Activated CD8-positive, alpha-beta memory T cell treated with anti-CD3 and anti-CD28 coated beads, Interleukin-2, amount 10 ng/mL, durations not matched to agents 7 days and 5 days (primary cell): ENCODE measurements at regions not wholly inside any gene's neighbourhood (a gene's known extent, or its start where the extent isn't known, plus 50 kb on each side); places are given as distances from the start of the nearest gene placed in this dataset.

ENCODE experiments used
- ATAC-seq: fragments of 150-1000 bp; cut with Tn5 transposase; one replicate; pipeline ENCODE4 v1.10.0; 2021; ENCODE audit warnings: moderate library complexity
- CTCF ChIA-PET: fragments of 350-600 bp; sonication (Branson Sonifier 250); formaldehyde crosslinking; loops from one replicate; lab custom pipeline; 2021; ENCODE audit warnings: antibody characterized with exemption; lab: Charles Lee
- DNase-seq: peaks from one replicate; pipeline ENCODE4 v3.0.0-alpha.2; 2020
- H3K27ac Mint-ChIP-seq: one replicate; pipeline ENCODE4 v1.8.0; 2021; ENCODE audit warnings: mild to moderate bottlenecking, mixed read lengths
- H3K27me3 Mint-ChIP-seq: one replicate; pipeline ENCODE4 v1.8.0; 2021; ENCODE audit warnings: mixed read lengths
- H3K36me3 Mint-ChIP-seq: one replicate; pipeline ENCODE4 v1.8.0; 2021; ENCODE audit warnings: mild to moderate bottlenecking, mixed read lengths
- H3K4me1 Mint-ChIP-seq: one replicate; pipeline ENCODE4 v1.8.0; 2021; ENCODE audit warnings: mixed read lengths
- H3K4me3 Mint-ChIP-seq: one replicate; pipeline ENCODE4 v1.8.0; 2021; ENCODE audit warnings: mild to moderate bottlenecking, moderate library complexity, mixed read lengths
- H3K9me3 Mint-ChIP-seq: one replicate; pipeline ENCODE4 v1.8.0; 2022; ENCODE audit warnings: low read depth, mixed read lengths

- H3K36me3 Mint-ChIP-seq = no peaks in the 10 kb centered on the region
- H3K4me3 Mint-ChIP-seq = no peak overlapping the region
- no peak overlapping the region for H3K27ac Mint-ChIP-seq
- DNase-seq (no peak), ATAC-seq (no peak)
- H3K4me1 Mint-ChIP-seq = no peaks in the 10 kb centered on the region
- peaks cover 6% of the 10 kb centered on the region for H3K9me3 Mint-ChIP-seq
- CTCF ChIA-PET = no interaction called here
- no peaks in the 10 kb centered on the region for H3K27me3 Mint-ChIP-seq
These were observed 408.5 kb upstream of the PCDH20 start for GRCh38 chr13:61824168-61824567.

- no peaks in the 10 kb centered on the region for H3K27me3 Mint-ChIP-seq
- H3K36me3 Mint-ChIP-seq = no peaks in the 10 kb centered on the region
- CTCF ChIA-PET = no interaction called here
- H3K4me3 Mint-ChIP-seq = no peak overlapping the region
- peaks cover 6% of the 10 kb centered on the region for H3K9me3 Mint-ChIP-seq
- ATAC-seq = no peak
- H3K4me1 Mint-ChIP-seq = no peaks in the 10 kb centered on the region
- no peak overlapping the region for H3K27ac Mint-ChIP-seq
- DNase-seq = no peak
These were observed 396.6 kb upstream of the PCDH20 start for GRCh38 chr13:61812286-61812685.

- CTCF ChIA-PET = no interaction called here
- H3K4me3 Mint-ChIP-seq = no peak overlapping the region
These were observed 394.4 kb upstream of the PCDH20 start for GRCh38 chr13:61810065-61810464.

GRCh38 chr13:61797397-61797796 lies 381.7 kb upstream of the PCDH20 start:
- Mint-ChIP-seq H3K4me1 (no peaks in the 10 kb centered on the region), H3K9me3 (peaks cover 18% of the 10 kb centered on the region), H3K27ac (no peak overlapping the region), H3K27me3 (no peaks in the 10 kb centered on the region), H3K36me3 (no peaks in the 10 kb centered on the region), H3K4me3 (no peak overlapping the region)
- DNase-seq = no peak
- no peak for ATAC-seq
- CTCF ChIA-PET = no interaction called here

More at GRCh38 chr13:61810065-61810464, 394.4 kb upstream of the PCDH20 start:
- H3K27me3 Mint-ChIP-seq = no peaks in the 10 kb centered on the region
- H3K27ac Mint-ChIP-seq = no peak overlapping the region
- no peaks in the 10 kb centered on the region for H3K4me1 Mint-ChIP-seq
- H3K36me3 Mint-ChIP-seq = no peaks in the 10 kb centered on the region
- ATAC-seq (no peak), DNase-seq (no peak)
- H3K9me3 Mint-ChIP-seq = peaks cover 6% of the 10 kb centered on the region

GRCh38 chr13:61795580-61795979 lies 379.9 kb upstream of the PCDH20 start:
- Mint-ChIP-seq H3K27me3 (no peaks in the 10 kb centered on the region), H3K36me3 (no peaks in the 10 kb centered on the region), H3K9me3 (peaks cover 17% of the 10 kb centered on the region), H3K4me1 (no peaks in the 10 kb centered on the region), H3K4me3 (no peak overlapping the region), H3K27ac (no peak overlapping the region)
- no peak for ATAC-seq
- no peak for DNase-seq
- CTCF ChIA-PET = no interaction called here

- no peaks in the 10 kb centered on the region for H3K36me3 Mint-ChIP-seq
- no peaks in the 10 kb centered on the region for H3K4me1 Mint-ChIP-seq
- H3K27me3 Mint-ChIP-seq = no peaks in the 10 kb centered on the region
- H3K27ac Mint-ChIP-seq = no peak overlapping the region
- H3K4me3 Mint-ChIP-seq = no peak overlapping the region
- ATAC-seq (no peak), DNase-seq (no peak)
- CTCF ChIA-PET = no interaction called here
- H3K9me3 Mint-ChIP-seq = peaks cover 5% of the 10 kb centered on the region
These were observed 363.8 kb upstream of the PCDH20 start for GRCh38 chr13:61779456-61779855.

DNA sequence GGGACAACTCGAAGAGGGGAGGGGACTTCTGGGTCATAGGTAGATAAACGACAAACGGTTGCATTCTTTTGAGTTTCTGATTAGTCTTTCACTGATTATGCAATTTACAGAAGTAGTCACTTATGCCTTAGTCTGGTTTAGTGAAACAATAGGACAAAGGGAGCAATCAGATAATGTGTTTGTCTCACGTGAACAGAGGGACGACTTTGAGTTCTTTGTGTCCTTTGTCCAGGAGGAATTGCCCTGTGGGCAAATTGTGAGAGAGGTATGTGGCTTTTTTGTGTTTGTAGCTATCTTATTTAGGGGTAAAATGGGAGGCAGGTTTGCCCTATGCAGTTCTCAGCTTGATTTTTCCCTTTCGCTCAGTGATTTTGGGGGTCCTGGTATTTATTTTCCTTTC lies 362.9 kb upstream of the PCDH20 start:
- peaks cover 8% of the 10 kb centered on the region for H3K9me3 Mint-ChIP-seq
- DNase-seq = no peak
- ATAC-seq = no peak
- H3K27ac Mint-ChIP-seq = no peak overlapping the region
- no peaks in the 10 kb centered on the region for H3K36me3 Mint-ChIP-seq
- H3K27me3 Mint-ChIP-seq = no peaks in the 10 kb centered on the region
- H3K4me1 Mint-ChIP-seq = no peaks in the 10 kb centered on the region
- CTCF ChIA-PET = no interaction called here
- H3K4me3 Mint-ChIP-seq = no peak overlapping the region

DNA sequence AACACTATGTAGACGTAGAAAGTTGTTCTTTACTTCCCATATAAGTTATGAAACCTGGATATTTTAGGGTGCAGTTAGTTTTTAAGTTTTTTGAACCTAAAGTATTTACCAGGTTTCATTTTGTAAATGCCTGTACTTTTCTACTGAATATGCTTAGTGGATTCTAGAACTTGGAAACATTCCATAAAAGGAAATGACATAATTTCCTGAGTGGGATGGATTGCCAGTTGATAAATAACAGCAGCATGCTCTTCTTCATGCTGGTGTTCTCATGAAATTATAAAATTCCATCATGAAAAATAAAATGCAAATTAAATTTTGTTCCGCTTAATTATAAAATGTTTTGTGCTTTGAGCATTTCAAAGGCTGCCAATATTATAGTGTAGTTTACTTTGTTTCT lies 362.2 kb upstream of the PCDH20 start:
- H3K9me3 Mint-ChIP-seq = peaks cover 8% of the 10 kb centered on the region
- no peaks in the 10 kb centered on the region for H3K27me3 Mint-ChIP-seq
- CTCF ChIA-PET = no interaction called here
- ATAC-seq (no peak), DNase-seq (no peak)
- no peaks in the 10 kb centered on the region for H3K36me3 Mint-ChIP-seq
- no peak overlapping the region for H3K4me3 Mint-ChIP-seq
- H3K27ac Mint-ChIP-seq = no peak overlapping the region
- no peaks in the 10 kb centered on the region for H3K4me1 Mint-ChIP-seq

- Mint-ChIP-seq H3K9me3 (peaks cover 8% of the 10 kb centered on the region), H3K27ac (no peak overlapping the region)
- DNase-seq = no peak
These were observed 361.6 kb upstream of the PCDH20 start for GRCh38 chr13:61777271-61777670.

DNA sequence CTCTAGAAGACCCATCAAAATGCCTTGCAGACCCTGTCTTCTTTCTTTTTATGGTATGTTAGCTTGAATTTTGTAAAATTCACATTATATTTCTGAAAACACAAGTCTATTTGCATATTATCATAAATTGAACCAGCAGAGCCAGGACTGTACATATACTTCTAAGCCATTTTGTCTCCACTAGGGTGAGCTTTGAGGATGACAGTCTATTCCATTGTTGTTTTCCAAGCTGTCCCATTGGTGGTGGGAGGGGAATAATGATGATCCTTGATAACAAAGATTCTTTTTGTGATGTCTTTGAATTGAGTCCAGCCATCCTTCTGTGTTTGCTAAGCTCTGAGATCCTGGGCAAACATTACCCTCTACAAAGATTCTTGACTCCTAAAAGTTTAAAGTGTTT lies 359.3 kb upstream of the PCDH20 start:
- CTCF ChIA-PET = no interaction called here
- Mint-ChIP-seq H3K4me3 (no peak overlapping the region), H3K9me3 (peaks cover 5% of the 10 kb centered on the region), H3K36me3 (no peaks in the 10 kb centered on the region), H3K4me1 (no peaks in the 10 kb centered on the region), H3K27ac (no peak overlapping the region), H3K27me3 (no peaks in the 10 kb centered on the region)
- ATAC-seq = no peak
- DNase-seq = no peak

More at GRCh38 chr13:61777271-61777670, 361.6 kb upstream of the PCDH20 start:
- Mint-ChIP-seq H3K36me3 (no peaks in the 10 kb centered on the region), H3K27me3 (no peaks in the 10 kb centered on the region), H3K4me3 (no peak overlapping the region), H3K4me1 (no peaks in the 10 kb centered on the region)
- no peak for ATAC-seq
- CTCF ChIA-PET = no interaction called here

- Mint-ChIP-seq H3K9me3 (peaks cover 5% of the 10 kb centered on the region), H3K27me3 (no peaks in the 10 kb centered on the region), H3K27ac (no peak overlapping the region), H3K4me3 (no peak overlapping the region), H3K36me3 (no peaks in the 10 kb centered on the region), H3K4me1 (no peaks in the 10 kb centered on the region)
- ATAC-seq = no peak
- DNase-seq = no peak
- CTCF ChIA-PET = no interaction called here
These were observed 355.0 kb upstream of the PCDH20 start for GRCh38 chr13:61770681-61771080.

DNA sequence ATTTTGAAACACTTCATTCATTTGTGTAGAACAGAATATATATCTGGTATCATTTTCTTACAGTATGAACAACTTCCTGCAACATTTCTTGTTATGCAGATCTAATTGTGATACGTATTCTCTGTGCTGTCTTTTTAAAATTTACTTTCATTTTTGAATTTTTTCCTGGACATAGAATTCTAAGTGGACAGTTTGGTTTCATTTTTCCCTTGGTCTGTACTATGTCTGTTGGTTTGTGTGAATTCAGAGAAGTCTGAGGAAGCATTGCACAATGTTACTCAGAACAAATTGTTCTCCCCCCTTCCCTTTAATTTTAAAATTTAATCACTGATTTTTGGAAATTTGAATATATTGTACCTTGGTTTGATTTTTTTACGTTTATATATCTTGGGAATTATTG lies 352.5 kb upstream of the PCDH20 start:
- no peak for DNase-seq
- H3K27me3 Mint-ChIP-seq = no peaks in the 10 kb centered on the region
- no peak for ATAC-seq
- no peaks in the 10 kb centered on the region for H3K4me1 Mint-ChIP-seq
- CTCF ChIA-PET = no interaction called here
- no peak overlapping the region for H3K27ac Mint-ChIP-seq
- H3K4me3 Mint-ChIP-seq = no peak overlapping the region
- peaks cover 3% of the 10 kb centered on the region for H3K9me3 Mint-ChIP-seq
- H3K36me3 Mint-ChIP-seq = no peaks in the 10 kb centered on the region

DNA sequence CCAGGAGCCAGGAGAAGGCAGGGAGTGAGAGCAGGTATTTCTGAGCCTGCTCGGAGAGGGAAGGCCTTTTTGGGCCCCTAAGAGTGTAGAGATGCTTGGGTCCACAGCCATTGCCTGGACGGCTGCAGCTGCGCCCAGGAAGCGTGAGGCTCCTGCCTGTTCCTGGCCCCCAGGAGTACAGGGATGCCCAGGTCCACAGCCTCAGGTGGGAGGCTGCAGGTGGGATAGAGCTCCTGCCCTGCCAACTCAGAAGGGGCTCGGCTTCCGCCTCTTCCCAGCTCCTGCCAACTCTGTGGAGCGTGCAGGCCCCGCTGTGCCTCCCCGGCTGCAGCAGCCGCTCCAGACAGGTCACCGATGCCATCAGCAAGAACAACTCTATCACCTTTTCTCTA lies 351.0 kb upstream of the PCDH20 start:
- H3K4me1 Mint-ChIP-seq = no peaks in the 10 kb centered on the region
- H3K27me3 Mint-ChIP-seq = no peaks in the 10 kb centered on the region
- no peak overlapping the region for H3K4me3 Mint-ChIP-seq
- ATAC-seq (no peak), DNase-seq (no peak)
- H3K36me3 Mint-ChIP-seq = no peaks in the 10 kb centered on the region
- CTCF ChIA-PET = interaction anchor here (1.2 kb wide), 1 partner anchor 20 kb away, joined by 3 read pairs; no protein-coding TSS in a partner anchor
- no peak overlapping the region for H3K27ac Mint-ChIP-seq
- H3K9me3 Mint-ChIP-seq = peaks cover 5% of the 10 kb centered on the region

DNA sequence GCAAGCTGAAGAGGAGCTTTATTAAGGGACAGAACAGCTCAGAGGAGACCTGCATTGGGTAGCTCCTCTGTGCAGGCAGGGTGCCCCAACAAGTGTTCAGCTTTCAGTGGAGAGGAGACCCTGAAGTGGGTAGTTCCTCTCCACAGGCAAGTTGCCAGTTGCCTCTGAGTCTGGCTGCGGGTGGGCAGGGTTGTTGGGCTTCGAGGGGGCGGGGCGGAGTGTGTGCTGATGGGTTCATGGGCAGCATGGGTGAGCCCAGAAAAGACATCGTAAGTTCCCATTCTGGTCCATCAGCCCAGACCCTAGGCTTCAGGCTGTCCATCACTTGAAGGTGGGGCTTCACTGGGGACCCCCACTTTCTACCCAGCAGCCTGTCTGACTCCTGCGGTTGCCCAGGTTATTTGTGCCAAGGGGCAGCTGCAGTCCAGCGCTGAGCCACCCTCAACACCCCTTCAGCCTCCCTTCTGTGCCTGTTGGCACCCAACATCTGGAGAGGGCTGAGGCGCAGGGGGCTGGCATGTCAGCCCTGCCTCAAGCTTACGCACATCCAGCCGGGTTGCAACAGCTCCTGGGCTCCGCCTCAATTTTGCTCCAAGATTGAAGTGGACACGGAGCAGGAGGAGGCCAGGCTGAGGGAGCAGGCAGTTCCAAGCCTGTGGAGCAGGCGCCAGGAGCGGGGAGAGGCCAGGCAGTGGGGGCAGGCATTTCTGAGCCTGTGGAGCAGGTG lies 350.5 kb upstream of the PCDH20 start:
- DNase-seq = no peak
- CTCF ChIA-PET = interaction anchor here (1.2 kb wide), 1 partner anchor 21 kb away, joined by 3 read pairs; no protein-coding TSS in a partner anchor

More for the DNA sequence above, 350.5 kb upstream of the PCDH20 start:
- H3K36me3 Mint-ChIP-seq = no peaks in the 10 kb centered on the region
- H3K4me1 Mint-ChIP-seq = no peaks in the 10 kb centered on the region
- H3K9me3 Mint-ChIP-seq = peaks cover 5% of the 10 kb centered on the region
- H3K4me3 Mint-ChIP-seq = no peak overlapping the region
- no peaks in the 10 kb centered on the region for H3K27me3 Mint-ChIP-seq
- H3K27ac Mint-ChIP-seq = no peak overlapping the region
- ATAC-seq = no peak
